ENCODE measurements at regions not wholly inside any gene's neighbourhood (a gene's known extent, or its start where the extent isn't known, plus 50 kb on each side); places are given as distances from the start of the nearest gene placed in this dataset.

DNA sequence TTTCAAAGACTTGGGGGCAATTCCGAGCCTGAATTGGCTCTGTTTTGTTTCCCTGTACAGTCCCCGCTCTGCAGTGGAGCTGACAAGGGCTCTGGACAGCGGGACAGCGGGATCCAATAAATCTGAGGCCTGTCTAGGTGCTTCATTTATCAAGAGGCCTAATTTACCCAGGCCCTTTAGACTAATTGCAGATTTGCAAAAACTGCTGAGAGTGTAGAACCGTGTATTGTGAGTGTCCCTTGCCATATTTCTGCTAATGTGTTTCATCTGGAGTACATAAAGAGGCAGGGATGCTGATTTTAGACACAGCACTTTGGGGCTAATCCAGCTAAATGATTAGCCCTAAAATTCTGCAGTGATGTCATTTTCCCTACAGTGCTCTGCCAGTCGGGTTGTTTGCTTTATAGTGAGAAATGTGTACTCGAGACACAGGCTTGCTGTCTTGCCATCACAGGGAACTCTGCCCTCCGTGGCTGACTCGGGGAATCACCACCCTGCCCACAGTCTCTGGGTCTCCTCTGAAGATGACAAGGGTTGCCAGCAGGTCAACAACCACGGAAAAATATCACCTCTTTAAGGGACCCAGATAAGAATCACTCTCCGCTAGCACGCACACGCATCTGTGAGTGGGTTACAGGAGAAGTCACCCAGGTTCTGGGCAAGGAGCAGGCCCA, 592.0 kb downstream of the BNC2 start:
- no peaks in the 10 kb centered on the region for H3K9me3 ChIP-seq
- H3K36me3 Mint-ChIP-seq: no peaks in the 10 kb centered on the region
- H3K4me3 ChIP-seq (ENCODE audit: control insufficient read depth in 1 of 2, extremely low read depth in 1 of 2, low read length in 1 of 2): no peak overlapping the region
- peaks cover 0 to 4% (median 0%) of the 10 kb centered on the region in 3 donors for H3K9me3 Mint-ChIP-seq
- no peaks in the 10 kb centered on the region for H3K27me3 ChIP-seq (replicated peaks in 1 of 2; ENCODE audit: control insufficient read depth in 2 of 2, extremely low read depth in 1 of 2, insufficient read depth in 2 of 2, low read length in 1 of 2)
- no peaks in the 10 kb centered on the region for H3K36me3 ChIP-seq (ENCODE audit: control insufficient read depth in 2 of 2, extremely low read depth in 1 of 2, insufficient read depth in 1 of 2, low read length in 1 of 2)
- ChIA-PET POLR2A (no interaction called here), CTCF (no interaction called here)
- H3K4me1 Mint-ChIP-seq: no peaks in the 10 kb centered on the region
- H3K27ac ChIP-seq (ENCODE audit: low read length): no peak overlapping the region
- no peak overlapping the region for H3K4me3 Mint-ChIP-seq
- no peaks in the 10 kb centered on the region for H3K27me3 Mint-ChIP-seq
- H3K27ac Mint-ChIP-seq: no peak overlapping the region
- 71% methylated on average over 9 of the region's 13 CpGs for WGBS (ENCODE audit: insufficient coverage)
- ATAC-seq (replicated peaks in 1 of 4) (no peak), DNase-seq (no peak)
- H3K4me1 ChIP-seq (ENCODE audit: control insufficient read depth in 1 of 2, extremely low read depth in 1 of 2, insufficient read depth in 2 of 2, low read length in 2 of 2): no peaks in the 10 kb centered on the region

DNA sequence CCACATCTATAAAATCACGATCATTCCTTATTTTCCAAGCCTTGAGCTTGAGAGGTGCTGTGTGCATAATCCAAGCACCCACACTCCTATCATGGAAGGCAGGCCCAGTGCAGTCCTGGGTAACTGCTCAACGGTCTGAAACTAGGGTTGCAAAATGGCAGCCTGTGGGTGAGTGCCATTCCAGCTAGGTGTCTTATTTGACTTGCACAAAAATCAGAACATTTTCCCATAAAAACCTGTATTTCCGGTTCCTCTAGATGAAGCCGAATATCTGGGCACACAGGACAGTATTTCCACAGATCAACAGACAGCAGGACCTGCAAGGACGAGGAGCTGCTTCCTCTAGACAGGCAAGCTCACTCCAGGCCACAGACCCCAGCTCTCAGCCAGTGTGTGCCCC, 588.8 kb downstream of the BNC2 start:
- no peaks in the 10 kb centered on the region for H3K4me1 Mint-ChIP-seq

DNA sequence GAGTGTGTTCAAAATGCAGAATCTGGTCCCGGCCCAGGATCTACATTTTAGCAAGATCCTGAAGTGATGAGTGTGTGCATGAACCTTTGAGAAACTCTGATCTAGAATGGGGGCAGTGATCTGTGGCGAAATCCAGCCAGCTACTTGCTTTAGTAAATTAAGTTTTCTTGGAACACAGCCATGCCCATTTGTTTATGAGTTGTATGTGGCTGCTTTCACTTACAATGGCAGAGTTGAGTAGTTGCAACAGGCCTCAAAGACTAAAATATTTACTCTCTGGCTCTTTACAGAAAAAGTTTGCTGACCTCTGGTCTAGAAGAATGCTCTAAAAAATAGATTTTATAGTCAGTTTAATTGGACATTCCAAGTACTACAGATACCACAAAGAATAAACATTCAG, 588.3 kb downstream of the BNC2 start:
- ATAC-seq (replicated peaks in 1 of 4) (no peak), DNase-seq (no peak)
- Mint-ChIP-seq H3K9me3 (peaks cover 4 to 5% (median 4%) of the 10 kb centered on the region in 3 donors), H3K27me3 (no peaks in the 10 kb centered on the region), H3K4me1 (no peaks in the 10 kb centered on the region), H3K4me3 (no peak overlapping the region), H3K36me3 (no peaks in the 10 kb centered on the region), H3K27ac (no peak overlapping the region)
- no peaks in the 10 kb centered on the region for H3K4me1 ChIP-seq (ENCODE audit: control insufficient read depth in 1 of 2, extremely low read depth in 1 of 2, insufficient read depth in 2 of 2, low read length in 2 of 2)
- CTCF ChIA-PET: no interaction called here
- POLR2A ChIA-PET: no interaction called here
- H3K9me3 ChIP-seq: no peaks in the 10 kb centered on the region
- no peaks in the 10 kb centered on the region for H3K27me3 ChIP-seq (replicated peaks in 1 of 2; ENCODE audit: control insufficient read depth in 2 of 2, extremely low read depth in 1 of 2, insufficient read depth in 2 of 2, low read length in 1 of 2)
- 100% methylated on average over 1 of the region's 2 CpGs for WGBS (ENCODE audit: insufficient coverage)
- no peak overlapping the region for H3K4me3 ChIP-seq (ENCODE audit: control insufficient read depth in 1 of 2, extremely low read depth in 1 of 2, low read length in 1 of 2)
- H3K27ac ChIP-seq (ENCODE audit: low read length): no peak overlapping the region
- no peaks in the 10 kb centered on the region for H3K36me3 ChIP-seq (ENCODE audit: control insufficient read depth in 2 of 2, extremely low read depth in 1 of 2, insufficient read depth in 1 of 2, low read length in 1 of 2)

More for the DNA sequence above, 588.8 kb downstream of the BNC2 start:
- no peaks in the 10 kb centered on the region for H3K36me3 Mint-ChIP-seq
- H3K4me1 ChIP-seq (ENCODE audit: control insufficient read depth in 1 of 2, extremely low read depth in 1 of 2, insufficient read depth in 2 of 2, low read length in 2 of 2): no peaks in the 10 kb centered on the region
- H3K27ac ChIP-seq (ENCODE audit: low read length): no peak overlapping the region
- no peak overlapping the region for H3K4me3 Mint-ChIP-seq
- 75% methylated on average over 5 of the region's 5 CpGs for WGBS (ENCODE audit: insufficient coverage)
- H3K27me3 Mint-ChIP-seq: no peaks in the 10 kb centered on the region
- CTCF ChIA-PET: no interaction called here
- no peak for DNase-seq
- no peak for ATAC-seq (replicated peaks in 1 of 4)
- no peaks in the 10 kb centered on the region for H3K27me3 ChIP-seq (replicated peaks in 1 of 2; ENCODE audit: control insufficient read depth in 2 of 2, extremely low read depth in 1 of 2, insufficient read depth in 2 of 2, low read length in 1 of 2)
- no peaks in the 10 kb centered on the region for H3K36me3 ChIP-seq (ENCODE audit: control insufficient read depth in 2 of 2, extremely low read depth in 1 of 2, insufficient read depth in 1 of 2, low read length in 1 of 2)
- H3K4me3 ChIP-seq (ENCODE audit: control insufficient read depth in 1 of 2, extremely low read depth in 1 of 2, low read length in 1 of 2): no peak overlapping the region
- H3K9me3 ChIP-seq: no peaks in the 10 kb centered on the region
- POLR2A ChIA-PET: no interaction called here
- H3K27ac Mint-ChIP-seq: no peak overlapping the region
- peaks cover 4 to 5% (median 4%) of the 10 kb centered on the region in 3 donors for H3K9me3 Mint-ChIP-seq

DNA sequence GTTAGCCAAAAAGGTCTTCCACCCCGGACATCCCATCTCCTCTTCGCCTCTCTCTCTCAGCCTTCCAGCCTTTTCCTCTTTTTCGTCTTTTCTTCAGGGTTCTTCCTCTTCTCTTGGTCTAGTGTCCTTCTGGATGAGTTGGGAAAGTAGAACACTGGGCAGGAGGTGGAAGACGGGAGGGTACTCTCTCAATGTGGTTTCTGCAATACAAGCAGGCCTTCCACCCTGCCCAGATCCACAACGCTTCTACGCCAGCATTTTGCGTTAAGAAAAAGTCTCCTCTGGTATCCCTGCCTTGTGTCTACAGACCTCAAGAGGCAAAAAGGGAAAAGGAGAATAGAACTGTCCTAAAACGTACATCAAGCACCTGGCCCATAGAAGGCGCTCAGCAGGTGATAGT, 587.8 kb downstream of the BNC2 start:
- Mint-ChIP-seq H3K27me3 (no peaks in the 10 kb centered on the region), H3K9me3 (peaks cover 4 to 9% (median 4%) of the 10 kb centered on the region in 3 donors), H3K4me1 (no peaks in the 10 kb centered on the region), H3K4me3 (no peak overlapping the region), H3K27ac (no peak overlapping the region), H3K36me3 (no peaks in the 10 kb centered on the region)
- CTCF ChIA-PET: no interaction called here
- no CpG with 5 or more reads among the region's 9 CpGs for WGBS (ENCODE audit: insufficient coverage)
- ATAC-seq (replicated peaks in 1 of 4) (no peak), DNase-seq (no peak)
- H3K27ac ChIP-seq (ENCODE audit: low read length): no peak overlapping the region
- H3K4me1 ChIP-seq (ENCODE audit: control insufficient read depth in 1 of 2, extremely low read depth in 1 of 2, insufficient read depth in 2 of 2, low read length in 2 of 2): no peaks in the 10 kb centered on the region
- POLR2A ChIA-PET: no interaction called here
- no peaks in the 10 kb centered on the region for H3K9me3 ChIP-seq
- H3K27me3 ChIP-seq (replicated peaks in 1 of 2; ENCODE audit: control insufficient read depth in 2 of 2, extremely low read depth in 1 of 2, insufficient read depth in 2 of 2, low read length in 1 of 2): no peaks in the 10 kb centered on the region
- no peak overlapping the region for H3K4me3 ChIP-seq (ENCODE audit: control insufficient read depth in 1 of 2, extremely low read depth in 1 of 2, low read length in 1 of 2)
- no peaks in the 10 kb centered on the region for H3K36me3 ChIP-seq (ENCODE audit: control insufficient read depth in 2 of 2, extremely low read depth in 1 of 2, insufficient read depth in 1 of 2, low read length in 1 of 2)

DNA sequence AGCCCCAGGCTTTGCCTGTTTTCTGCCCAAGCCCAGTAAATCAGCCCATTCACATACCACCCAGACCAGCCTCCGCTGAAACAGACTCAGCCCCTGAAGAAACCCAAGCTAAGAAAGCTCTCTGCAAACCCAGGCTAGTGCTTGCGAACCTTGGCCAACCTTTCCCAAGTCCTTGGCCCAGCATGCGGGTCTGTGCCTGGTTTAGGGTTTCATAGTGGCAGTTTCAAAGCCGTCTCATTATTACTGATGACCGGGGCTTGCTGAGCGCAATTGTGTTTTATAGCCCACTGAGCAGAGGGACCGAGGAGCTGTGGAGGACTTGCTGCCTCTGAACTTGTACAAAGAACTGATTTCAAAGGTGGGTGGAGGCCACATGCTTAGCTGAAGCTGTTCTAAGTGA, 584.3 kb downstream of the BNC2 start:
- H3K9me3 ChIP-seq: no peaks in the 10 kb centered on the region
- POLR2A ChIA-PET: no interaction called here
- 93% methylated on average over 7 of the region's 7 CpGs for WGBS (ENCODE audit: insufficient coverage)
- H3K27ac ChIP-seq (ENCODE audit: low read length): no peak overlapping the region
- no peaks in the 10 kb centered on the region for H3K27me3 ChIP-seq (replicated peaks in 1 of 2; ENCODE audit: control insufficient read depth in 2 of 2, extremely low read depth in 1 of 2, insufficient read depth in 2 of 2, low read length in 1 of 2)
- DNase-seq (no peak), ATAC-seq (replicated peaks in 1 of 4) (no peak)
- Mint-ChIP-seq H3K4me3 (no peak overlapping the region), H3K27me3 (no peaks in the 10 kb centered on the region), H3K36me3 (no peaks in the 10 kb centered on the region), H3K27ac (no peak overlapping the region), H3K9me3 (peaks cover 4 to 9% (median 4%) of the 10 kb centered on the region in 3 donors), H3K4me1 (no peaks in the 10 kb centered on the region)
- H3K4me3 ChIP-seq (ENCODE audit: control insufficient read depth in 1 of 2, extremely low read depth in 1 of 2, low read length in 1 of 2): no peak overlapping the region
- no peaks in the 10 kb centered on the region for H3K4me1 ChIP-seq (ENCODE audit: control insufficient read depth in 1 of 2, extremely low read depth in 1 of 2, insufficient read depth in 2 of 2, low read length in 2 of 2)
- CTCF ChIA-PET: no interaction called here
- H3K36me3 ChIP-seq (ENCODE audit: control insufficient read depth in 2 of 2, extremely low read depth in 1 of 2, insufficient read depth in 1 of 2, low read length in 1 of 2): no peaks in the 10 kb centered on the region

DNA sequence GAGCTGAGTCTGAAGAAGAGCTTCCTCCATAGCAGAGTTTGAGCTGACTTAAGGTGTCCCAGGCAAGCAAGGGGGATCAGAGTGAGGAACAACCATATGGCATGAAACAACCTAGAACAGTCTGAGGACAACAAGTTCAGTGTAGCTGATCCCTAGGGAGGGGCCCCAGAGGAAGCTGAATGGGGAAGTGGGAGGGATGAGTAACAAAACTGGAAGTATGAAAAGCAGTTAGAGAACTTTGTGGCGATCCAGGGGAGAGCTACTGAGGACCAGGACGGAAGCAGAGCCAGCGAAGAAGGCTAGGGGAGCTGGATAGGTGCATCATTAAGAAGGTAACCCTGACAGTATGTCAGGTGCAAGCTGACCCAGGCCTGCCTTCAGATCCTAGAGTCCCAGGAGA, 580.8 kb downstream of the BNC2 start:
- no peaks in the 10 kb centered on the region for H3K36me3 ChIP-seq (ENCODE audit: control insufficient read depth in 2 of 2, extremely low read depth in 1 of 2, insufficient read depth in 1 of 2, low read length in 1 of 2)
- Mint-ChIP-seq H3K27ac (no peak overlapping the region), H3K4me1 (no peaks in the 10 kb centered on the region), H3K27me3 (peaks cover 0 to 3% of the 10 kb centered on the region in 2 donors), H3K4me3 (no peak overlapping the region), H3K9me3 (peaks cover 4 to 9% (median 4%) of the 10 kb centered on the region in 3 donors), H3K36me3 (no peaks in the 10 kb centered on the region)
- ChIA-PET CTCF (no interaction called here), POLR2A (no interaction called here)
- DNase-seq (no peak), ATAC-seq (replicated peaks in 1 of 4) (no peak)
- 62% methylated on average over 3 of the region's 3 CpGs for WGBS (ENCODE audit: insufficient coverage)
- H3K9me3 ChIP-seq: no peaks in the 10 kb centered on the region
- H3K27me3 ChIP-seq (replicated peaks in 1 of 2; ENCODE audit: control insufficient read depth in 2 of 2, extremely low read depth in 1 of 2, insufficient read depth in 2 of 2, low read length in 1 of 2): no peaks in the 10 kb centered on the region
- no peak overlapping the region for H3K4me3 ChIP-seq (ENCODE audit: control insufficient read depth in 1 of 2, extremely low read depth in 1 of 2, low read length in 1 of 2)
- H3K4me1 ChIP-seq (ENCODE audit: control insufficient read depth in 1 of 2, extremely low read depth in 1 of 2, insufficient read depth in 2 of 2, low read length in 2 of 2): no peaks in the 10 kb centered on the region
- H3K27ac ChIP-seq (ENCODE audit: low read length): no peak overlapping the region

DNA sequence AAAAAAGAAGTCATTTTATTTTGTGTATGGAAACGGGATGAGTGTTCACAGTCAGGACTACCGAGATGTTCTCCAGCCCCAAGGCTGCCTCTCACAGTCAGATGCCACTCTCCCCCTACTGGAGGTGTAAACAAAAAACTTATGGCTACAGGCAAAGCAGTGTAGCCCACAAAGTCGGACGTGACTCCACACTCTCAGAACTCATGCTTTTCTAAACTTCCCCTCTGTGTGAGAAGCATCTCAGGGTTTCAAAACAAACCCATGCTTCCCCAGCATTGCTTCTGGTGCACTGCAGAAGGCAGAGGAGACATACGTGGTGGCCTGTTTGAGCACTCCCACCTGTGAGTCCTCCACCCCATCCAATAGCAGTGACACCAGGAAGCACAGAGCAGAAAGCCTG, 580.3 kb downstream of the BNC2 start:
- ATAC-seq (replicated peaks in 1 of 4): no peak
- Histone ChIP-seq H3K4me1 (ENCODE audit: control insufficient read depth in 1 of 2, extremely low read depth in 1 of 2, insufficient read depth in 2 of 2, low read length in 2 of 2) (no peaks in the 10 kb centered on the region), H3K4me3 (ENCODE audit: control insufficient read depth in 1 of 2, extremely low read depth in 1 of 2, low read length in 1 of 2) (no peak overlapping the region), H3K36me3 (ENCODE audit: control insufficient read depth in 2 of 2, extremely low read depth in 1 of 2, insufficient read depth in 1 of 2, low read length in 1 of 2) (no peaks in the 10 kb centered on the region), H3K27me3 (replicated peaks in 1 of 2; ENCODE audit: control insufficient read depth in 2 of 2, extremely low read depth in 1 of 2, insufficient read depth in 2 of 2, low read length in 1 of 2) (no peaks in the 10 kb centered on the region), H3K27ac (ENCODE audit: low read length) (no peak overlapping the region), H3K9me3 (no peaks in the 10 kb centered on the region)
- peaks cover 4 to 10% (median 6%) of the 10 kb centered on the region in 3 donors for H3K9me3 Mint-ChIP-seq
- no peak for DNase-seq
- ChIA-PET CTCF (no interaction called here), POLR2A (no interaction called here)
- peaks cover 0 to 3% of the 10 kb centered on the region in 2 donors for H3K27me3 Mint-ChIP-seq
- WGBS (ENCODE audit: insufficient coverage): 71% methylated on average over 3 of the region's 5 CpGs
- H3K4me1 Mint-ChIP-seq: no peaks in the 10 kb centered on the region
- H3K36me3 Mint-ChIP-seq: no peaks in the 10 kb centered on the region
- no peak overlapping the region for H3K27ac Mint-ChIP-seq
- H3K4me3 Mint-ChIP-seq: no peak overlapping the region
